NCI-H524 (cell line): ENCODE measurements at regions not wholly inside any gene's neighbourhood (a gene's known extent, or its start where the extent isn't known, plus 50 kb on each side); places are given as distances from the start of the nearest gene placed in this dataset.

Source experiments
- DNase-seq, 2 experiments: peaks; one replicate each; lab custom pipeline; 2025; lab: John Stamatoyannopoulos, UW

GRCh38 chr4:71691416-71692073 is 92.3 kb downstream of the GC start:
- no peak for DNase-seq

GRCh38 chr4:71689822-71690221 is 94.1 kb downstream of the GC start:
- DNase-seq, result no peak

GRCh38 chr4:71687056-71687455 is 96.8 kb downstream of the GC start:
- DNase-seq, result no peak

- no peak for DNase-seq
Measured at GRCh38 chr4:71685975-71686374, 97.9 kb downstream of the GC start.

GRCh38 chr4:71683309-71683708 is 100.6 kb downstream of the GC start:
- no peak for DNase-seq

- DNase-seq, result no peak
Measured at GRCh38 chr4:71680706-71681105, 103.2 kb downstream of the GC start.

GRCh38 chr4:71677568-71677967 is 106.3 kb downstream of the GC start:
- DNase-seq, result no peak

GRCh38 chr4:71669291-71669690 is 114.6 kb downstream of the GC start:
- no peak for DNase-seq

- no peak for DNase-seq
Measured at GRCh38 chr4:71665358-71665757, 118.5 kb downstream of the GC start.

- DNase-seq, result no peak
Measured at GRCh38 chr4:71664366-71664765, 119.5 kb downstream of the GC start.

- DNase-seq, result no peak
Measured at GRCh38 chr4:71663780-71664179, 120.1 kb downstream of the GC start.

- no peak for DNase-seq
Measured at GRCh38 chr4:71659979-71660378, 123.9 kb downstream of the GC start.

- DNase-seq, result peak in 1 of 2 experiments; percentile 57
Measured at GRCh38 chr4:71648923-71649322, 135.0 kb downstream of the GC start.

- no peak for DNase-seq
Measured at GRCh38 chr4:71648448-71648847, 135.4 kb downstream of the GC start.

- no peak for DNase-seq
Measured at GRCh38 chr4:71639380-71639779, 144.5 kb downstream of the GC start.

GRCh38 chr4:71635139-71635748 is 148.6 kb downstream of the GC start:
- peak in 1 of 2 experiments; percentile 59 for DNase-seq

GRCh38 chr4:71634364-71634763 is 149.5 kb downstream of the GC start:
- DNase-seq, result no peak

GRCh38 chr4:71630803-71631202 is 153.1 kb downstream of the GC start:
- DNase-seq, result no peak

GRCh38 chr4:71625005-71625404 is 158.9 kb downstream of the GC start:
- no peak for DNase-seq
